GM18868 (cell line): ENCODE measurements at regions not wholly inside any gene's neighbourhood (a gene's known extent, or its start where the extent isn't known, plus 50 kb on each side); places are given as distances from the start of the nearest gene placed in this dataset.
"Not testable (repeated sequence)": the region's sequence is repeated elsewhere in the genome, so short reads cannot be mapped to it uniquely, and the experiment has no call there.

Experiments used
- ATAC-seq: cut with Tn5 transposase; IDR thresholded peaks from one replicate; pipeline ENCODE4 v1.9.1; 2021; ENCODE audit warnings: mild to moderate bottlenecking, moderate library complexity; ENCODE audit not compliant: unreplicated experiment

- ATAC-seq = not testable (repeated sequence)
Observed at GRCh38 chr15:88965097-88965496, 51.9 kb upstream of the MFGE8 start.

- no peak for ATAC-seq
Observed at GRCh38 chr15:88970232-88970631, 57.1 kb upstream of the MFGE8 start.

GRCh38 chr15:88974392-88974791 lies 61.2 kb upstream of the MFGE8 start:
- no peak for ATAC-seq

- ATAC-seq = no peak
Observed at GRCh38 chr15:88975891-88976290, 62.7 kb upstream of the MFGE8 start.

- no peak for ATAC-seq
Observed at GRCh38 chr15:88976656-88977055, 63.5 kb upstream of the MFGE8 start.

GRCh38 chr15:88979674-88980073 lies 66.5 kb upstream of the MFGE8 start:
- no peak for ATAC-seq

- no peak for ATAC-seq
Observed at GRCh38 chr15:88980498-88980897, 67.3 kb upstream of the MFGE8 start.

GRCh38 chr15:88981244-88982215 lies 68.4 kb upstream of the MFGE8 start:
- ATAC-seq = no peak

GRCh38 chr15:88982304-88982945 lies 69.2 kb upstream of the MFGE8 start:
- peak; percentile 99 for ATAC-seq

- ATAC-seq = no peak
Observed at GRCh38 chr15:88982946-88983342, 69.8 kb upstream of the MFGE8 start.

GRCh38 chr15:88983861-88984429 lies 70.8 kb upstream of the MFGE8 start:
- ATAC-seq = no peak

- no peak for ATAC-seq
Observed at GRCh38 chr15:88985547-88986393, 72.6 kb upstream of the MFGE8 start.

- ATAC-seq = no peak
Observed at GRCh38 chr15:88986949-88987590, 73.9 kb upstream of the MFGE8 start.

GRCh38 chr15:88987591-88987933 lies 74.4 kb upstream of the MFGE8 start:
- ATAC-seq = no peak

GRCh38 chr15:88987934-88988671 lies 74.9 kb upstream of the MFGE8 start:
- ATAC-seq = no peak

GRCh38 chr15:88989578-88989977 lies 76.4 kb upstream of the MFGE8 start:
- ATAC-seq = no peak

- ATAC-seq = no peak
Observed at GRCh38 chr15:88990185-88990679, 77.1 kb upstream of the MFGE8 start.

- no peak for ATAC-seq
Observed at GRCh38 chr15:88992216-88992615, 79.0 kb upstream of the MFGE8 start.

GRCh38 chr15:88992912-88993376 lies 79.8 kb upstream of the MFGE8 start:
- no peak for ATAC-seq

GRCh38 chr15:88993662-88994061 lies 80.5 kb upstream of the MFGE8 start:
- ATAC-seq = no peak
